HepG2 (cell line): ENCODE measurements at regions not wholly inside any gene's neighbourhood (a gene's known extent, or its start where the extent isn't known, plus 50 kb on each side); places are given as distances from the start of the nearest gene placed in this dataset.

Experiments used
- ATAC-seq: fragments of 200-7000 bp; cut with Tn5 transposase; 3 replicates; pipeline ENCODE4 v1.9.1; 2020; ENCODE audit warnings: mild to moderate bottlenecking, moderate library complexity
- BruUV-seq: library from RNA; stranded (reverse); fragments of 400-500 nt; replicated peaks from 2 replicates; lab custom pipeline; 2021; lab: Mats Ljungman, UMichigan
- CTCF ChIA-PET: fragments of 300-600 bp; formaldehyde crosslinking; extraction: SDS; loops from one replicate; lab custom pipeline; 2021; ENCODE audit warnings: low total read pairs, inconsistent platforms, low intra/inter-chr PET ratio; lab: Yijun Ruan, JAX
- POLR2A ChIA-PET: fragments of 350-600 bp; sonication (Branson Sonifier 250); formaldehyde crosslinking; loops from one replicate; lab custom pipeline; 2020; ENCODE audit warnings: antibody characterized with exemption, inconsistent platforms; lab: Yijun Ruan, JAX
- DNase-seq: peaks from one replicate; pipeline ENCODE4 v3.0.0-alpha.2; 2015; ENCODE audit warnings: low spot score
- FAIRE-seq: peaks from 3 replicates; lab custom pipeline; 2011; peaks lifted over from hg19 to GRCh38; lab: Jason Lieb, UNC
- H2AFZ ChIP-seq: one replicate; pipeline ENCODE4 v1.6.1; 2011; ENCODE audit warnings: low read length, inconsistent platforms
- H3K27ac ChIP-seq: fragments of 300-600 bp; 3 replicates; pipeline ENCODE4 v1.8.0; 2011; ENCODE audit warnings: mixed run types, mild to moderate bottlenecking, mixed read lengths, low read length, inconsistent platforms; ENCODE audit not compliant: insufficient read depth; ENCODE audit errors: extremely low read length
- H3K27me3 ChIP-seq, 2 experiments: fragments of 200-600 bp in 1 of 2; 2 replicates in 1 of 2; 3 replicates in 1 of 2; pipeline versions ENCODE4 v1.6.0 to v1.8.0; 2011; ENCODE audit warnings: low read length in 2 of 2, mild to moderate bottlenecking in 2 of 2, moderate library complexity in 2 of 2, inconsistent platforms in 1 of 2; ENCODE audit not compliant: insufficient read depth in 2 of 2, control insufficient read depth in 1 of 2
- H3K36me3 ChIP-seq, 2 experiments: fragments of 200-600 bp in 1 of 2; replicated peaks in 1 of 2; 2 replicates in 1 of 2; 3 replicates in 1 of 2; pipeline versions ENCODE4 v1.5.1 to v1.8.0; 2011; ENCODE audit warnings: low read length in 2 of 2, inconsistent platforms in 1 of 2; ENCODE audit not compliant: insufficient read depth in 2 of 2, control insufficient read depth in 1 of 2
- H3K4me1 ChIP-seq: 2 replicates; pipeline ENCODE4 v1.5.1; 2012; ENCODE audit warnings: low read length, inconsistent platforms; ENCODE audit not compliant: insufficient read depth
- H3K4me2 ChIP-seq: 2 replicates; pipeline ENCODE4 v1.6.0; 2011; ENCODE audit warnings: low read depth, low read length, inconsistent platforms
- H3K4me3 ChIP-seq, 3 experiments: fragments of 200-600 bp in 1 of 3; sonication (generic), shearing (Covaris generic) in 1 of 3; replicated peaks in 1 of 3; 2 replicates each; pipeline ENCODE4 v1.5.1; 2011 to 2016; ENCODE audit warnings: low read length in 3 of 3, inconsistent platforms in 2 of 3, low read depth in 2 of 3, mild to moderate bottlenecking in 2 of 3, control low read depth in 1 of 3, mixed read lengths in 1 of 3; ENCODE audit not compliant: insufficient read depth in 1 of 3
- H3K79me2 ChIP-seq: one replicate; pipeline ENCODE4 v1.6.1; 2011; ENCODE audit warnings: low read length, inconsistent platforms; ENCODE audit not compliant: insufficient read depth
- H3K9ac ChIP-seq: 2 replicates; pipeline ENCODE4 v1.6.0; 2011; ENCODE audit warnings: mild to moderate bottlenecking, low read depth, low read length, inconsistent platforms; ENCODE audit not compliant: insufficient read depth
- H3K9me3 ChIP-seq: 2 replicates; pipeline ENCODE4 v1.5.1; 2012; ENCODE audit warnings: mild to moderate bottlenecking, low read length
- H4K20me1 ChIP-seq: 2 replicates; pipeline ENCODE4 v1.6.0; 2011; ENCODE audit warnings: inconsistent platforms, mild to moderate bottlenecking, low read length, moderate library complexity; ENCODE audit not compliant: insufficient read depth
- FOXK1 ChIP-seq: sonication (generic); formaldehyde crosslinking; IDR thresholded peaks from 2 replicates; pipeline ENCODE4 v1.4.0; 2020; ENCODE audit warnings: low read depth, missing genetic modification reagents, borderline replicate concordance
- KMT2B ChIP-seq: IDR thresholded peaks from 2 replicates; pipeline ENCODE4 v1.6.1; 2016; ENCODE audit warnings: missing genetic modification reagents, missing compliant biosample characterization
- RAD21 ChIP-seq: fragments of 450-650 bp; formaldehyde crosslinking; IDR thresholded peaks from 2 replicates; pipeline ENCODE4 v1.5.0; 2020; ENCODE audit warnings: mild to moderate bottlenecking
- SMC3 ChIP-seq: IDR thresholded peaks from 2 replicates; pipeline ENCODE4 v1.6.1; 2011; ENCODE audit warnings: low read length, improper control_type of control experiment
- STAG1 ChIP-seq: sonication (generic); formaldehyde crosslinking; IDR thresholded peaks from 2 replicates; pipeline ENCODE4 v1.4.0; 2020; ENCODE audit warnings: missing genetic modification reagents
- YEATS2 ChIP-seq: sonication (generic); formaldehyde crosslinking; IDR thresholded peaks from 2 replicates; pipeline ENCODE4 v1.4.0; 2020; ENCODE audit warnings: missing genetic modification reagents, borderline replicate concordance
- YEATS4 ChIP-seq: sonication (generic); formaldehyde crosslinking; IDR thresholded peaks from 2 replicates; pipeline ENCODE4 v1.4.0; 2020; ENCODE audit warnings: missing genetic modification reagents, borderline replicate concordance
- ZBTB43 ChIP-seq: sonication (generic); formaldehyde crosslinking; conservative IDR thresholded peaks from 2 replicates; pipeline ENCODE4 v1.4.0; 2020; ENCODE audit warnings: missing genetic modification reagents
- ZNF20 ChIP-seq: sonication (generic); formaldehyde crosslinking; IDR thresholded peaks from 2 replicates; pipeline ENCODE4 v1.4.0; 2020; ENCODE audit warnings: mild to moderate bottlenecking, moderate library complexity, missing genetic modification reagents
- ZNF335 ChIP-seq: sonication (generic); formaldehyde crosslinking; IDR thresholded peaks from 2 replicates; pipeline ENCODE4 v1.4.0; 2020; ENCODE audit warnings: missing genetic modification reagents
- ZNF446 ChIP-seq: sonication (generic); formaldehyde crosslinking; IDR thresholded peaks from 2 replicates; pipeline ENCODE4 v1.5.0; 2020; ENCODE audit warnings: mild to moderate bottlenecking, missing genetic modification reagents
- WGBS: methylation state at CpG from one replicate; pipeline ENCODE4 v1.1.6; 2017; ENCODE audit warnings: low lambda C conversion rate; 5-methylcytosine and 5-hydroxymethylcytosine counted together
- in situ Hi-C: cut with HindIII; loops from 2 replicates; pipeline ENCODE4 v1.10.0; 2017; ENCODE audit warnings: low pct_unique_long_range_greater_than_20kb; ENCODE audit not compliant: extremely low pct_ligation_motif_present
- intact Hi-C: fragments of 100-400 bp; cut with micrococcal nuclease; formaldehyde crosslinking; loops from one replicate; pipeline ENCODE4 v1.10.0; 2022; ENCODE audit not compliant: unreplicated experiment
- TF ChIP-seq, protein P1 (sequence below): sonication (generic); formaldehyde crosslinking; IDR thresholded peaks from 2 replicates; pipeline ENCODE4 v1.5.0; 2020; ENCODE audit warnings: mild to moderate bottlenecking, missing genetic modification reagents, moderate library complexity
- TF ChIP-seq, protein P2 (sequence below): sonication (generic); formaldehyde crosslinking; IDR thresholded peaks from 2 replicates; pipeline ENCODE4 v1.9.0; 2021; ENCODE audit warnings: missing genetic modification reagents, mild to moderate bottlenecking, borderline replicate concordance

GRCh38 chr3:148309390-148310035 lies 388.2 kb upstream of the AGTR1 start:
- H3K4me1 ChIP-seq: no peaks in the 10 kb centered on the region
- no peak overlapping the region for H2AFZ ChIP-seq
- FAIRE-seq: peak; percentile 39
- intact Hi-C loops: loop anchor here (1.0 to 2.0 kb wide), 3 partner anchors 322 to 634 kb away; no protein-coding TSS in a partner anchor
- H3K79me2 ChIP-seq: no peaks in the 10 kb centered on the region
- H3K9ac ChIP-seq: no peak overlapping the region
- no TSS peak for BruUV-seq
- H3K9me3 ChIP-seq: no peaks in the 10 kb centered on the region
- POLR2A ChIA-PET: no interaction called here
- no peak overlapping the region for H3K27ac ChIP-seq
- H4K20me1 ChIP-seq: no peaks in the 10 kb centered on the region
- H3K36me3 ChIP-seq: no peaks in the 10 kb centered on the region
- no peak overlapping the region for H3K4me2 ChIP-seq
- TF ChIP-seq FOXK1 (CRISPR knock-in tag) (no peak), RAD21 (CRISPR knock-in tag) (peak; percentile 35; the same call in 1 of the 2 replicates), SMC3 (peak; percentile 65), STAG1 (peak; percentile 67)
- TF ChIP-seq, protein P1, sequence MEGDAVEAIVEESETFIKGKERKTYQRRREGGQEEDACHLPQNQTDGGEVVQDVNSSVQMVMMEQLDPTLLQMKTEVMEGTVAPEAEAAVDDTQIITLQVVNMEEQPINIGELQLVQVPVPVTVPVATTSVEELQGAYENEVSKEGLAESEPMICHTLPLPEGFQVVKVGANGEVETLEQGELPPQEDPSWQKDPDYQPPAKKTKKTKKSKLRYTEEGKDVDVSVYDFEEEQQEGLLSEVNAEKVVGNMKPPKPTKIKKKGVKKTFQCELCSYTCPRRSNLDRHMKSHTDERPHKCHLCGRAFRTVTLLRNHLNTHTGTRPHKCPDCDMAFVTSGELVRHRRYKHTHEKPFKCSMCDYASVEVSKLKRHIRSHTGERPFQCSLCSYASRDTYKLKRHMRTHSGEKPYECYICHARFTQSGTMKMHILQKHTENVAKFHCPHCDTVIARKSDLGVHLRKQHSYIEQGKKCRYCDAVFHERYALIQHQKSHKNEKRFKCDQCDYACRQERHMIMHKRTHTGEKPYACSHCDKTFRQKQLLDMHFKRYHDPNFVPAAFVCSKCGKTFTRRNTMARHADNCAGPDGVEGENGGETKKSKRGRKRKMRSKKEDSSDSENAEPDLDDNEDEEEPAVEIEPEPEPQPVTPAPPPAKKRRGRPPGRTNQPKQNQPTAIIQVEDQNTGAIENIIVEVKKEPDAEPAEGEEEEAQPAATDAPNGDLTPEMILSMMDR (CRISPR knock-in tag): peak; percentile 64
- TF ChIP-seq, all 625 proteins: peak for 4
- CTCF ChIA-PET: interaction anchor here (1.5 to 2.9 kb wide), 3 partner anchors 322 to 634 kb away, joined by 4 to 12 read pairs (median 6); no protein-coding TSS in a partner anchor
- no peak overlapping the region for H3K4me3 ChIP-seq
- in situ Hi-C loops: no loop called here
- DNase-seq: peak; percentile 46
- H3K27me3 ChIP-seq: no peaks in the 10 kb centered on the region
- peak; percentile 92 for ATAC-seq
- 0% methylated on average over 4 of the region's 4 CpGs for WGBS

- H4K20me1 ChIP-seq: no peaks in the 10 kb centered on the region
- BruUV-seq: no TSS peak
- H3K27me3 ChIP-seq: no peaks in the 10 kb centered on the region
- no peak overlapping the region for H2AFZ ChIP-seq
- ChIA-PET POLR2A (no interaction called here), CTCF (no interaction called here)
- no peaks in the 10 kb centered on the region for H3K4me1 ChIP-seq
- DNase-seq (no peak), FAIRE-seq (no peak), ATAC-seq (no peak)
- in situ Hi-C loops (no loop called here), intact Hi-C loops (no loop called here)
- H3K79me2 ChIP-seq: no peaks in the 10 kb centered on the region
- H3K9ac ChIP-seq: no peak overlapping the region
- no peak overlapping the region for H3K4me2 ChIP-seq
- 17% methylated on average over 3 of the region's 3 CpGs for WGBS
- no peak overlapping the region for H3K27ac ChIP-seq
- H3K4me3 ChIP-seq: no peak overlapping the region
- no peaks in the 10 kb centered on the region for H3K36me3 ChIP-seq
- no peaks in the 10 kb centered on the region for H3K9me3 ChIP-seq
- TF ChIP-seq YEATS4 (CRISPR knock-in tag) (no peak), ZNF446 (CRISPR knock-in tag) (no peak), ZBTB43 (CRISPR knock-in tag) (no peak), KMT2B (no peak), YEATS2 (CRISPR knock-in tag) (no peak), ZNF335 (CRISPR knock-in tag) (no peak), ZNF20 (CRISPR knock-in tag) (no peak)
- TF ChIP-seq, protein P2, sequence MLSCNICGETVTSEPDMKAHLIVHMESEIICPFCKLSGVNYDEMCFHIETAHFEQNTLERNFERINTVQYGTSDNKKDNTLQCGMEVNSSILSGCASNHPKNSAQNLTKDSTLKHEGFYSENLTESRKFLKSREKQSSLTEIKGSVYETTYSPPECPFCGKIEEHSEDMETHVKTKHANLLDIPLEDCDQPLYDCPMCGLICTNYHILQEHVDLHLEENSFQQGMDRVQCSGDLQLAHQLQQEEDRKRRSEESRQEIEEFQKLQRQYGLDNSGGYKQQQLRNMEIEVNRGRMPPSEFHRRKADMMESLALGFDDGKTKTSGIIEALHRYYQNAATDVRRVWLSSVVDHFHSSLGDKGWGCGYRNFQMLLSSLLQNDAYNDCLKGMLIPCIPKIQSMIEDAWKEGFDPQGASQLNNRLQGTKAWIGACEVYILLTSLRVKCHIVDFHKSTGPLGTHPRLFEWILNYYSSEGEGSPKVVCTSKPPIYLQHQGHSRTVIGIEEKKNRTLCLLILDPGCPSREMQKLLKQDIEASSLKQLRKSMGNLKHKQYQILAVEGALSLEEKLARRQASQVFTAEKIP (CRISPR knock-in tag): no peak
These were observed 381.9 kb upstream of the AGTR1 start for GRCh38 chr3:148315756-148316155.
